ENCODE measurements at regions not wholly inside any gene's neighbourhood (a gene's known extent, or its start where the extent isn't known, plus 50 kb on each side); places are given as distances from the start of the nearest gene placed in this dataset.

DNA sequence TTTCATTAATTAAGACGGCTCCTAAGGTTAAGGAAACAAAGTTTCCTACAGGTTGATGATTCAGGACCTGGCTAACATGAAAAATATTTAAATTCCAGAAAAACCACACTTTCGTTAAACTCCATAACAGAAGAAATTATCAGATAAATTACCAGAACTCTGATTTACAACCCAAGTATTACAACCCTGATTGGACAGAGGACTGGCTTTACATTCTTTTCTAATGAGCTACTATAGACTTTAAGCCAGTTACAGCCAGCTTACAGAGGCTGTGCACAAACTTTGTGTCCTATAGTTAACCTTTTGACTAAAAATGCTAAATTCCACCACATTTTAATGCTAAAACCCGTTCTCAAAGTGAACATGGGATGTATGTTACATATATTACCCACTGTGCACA, 458.6 kb downstream of the KCNJ3 start:
- Histone ChIP-seq H3K27ac (no peak overlapping the region), H3K9me3 (no peaks in the 10 kb centered on the region), H3K27me3 (no peaks in the 10 kb centered on the region), H3K36me3 (no peaks in the 10 kb centered on the region), H3K4me3 (no peak overlapping the region), H3K4me1 (no peaks in the 10 kb centered on the region)
- no peak for DNase-seq (ENCODE audit: extremely low spot score in 2 of 2)
- TF ChIP-seq POLR2A (IDR thresholded peaks at IDR 0.05) (no peak), CTCF (IDR thresholded peaks at IDR 0.05) (no peak), POLR2AphosphoS5 (IDR thresholded peaks at IDR 0.05; ENCODE audit: insufficient read depth in 1 of 2, low read depth in 1 of 2) (no peak)
- intact Hi-C loops (cut with DNase I), result no loop called here

DNA sequence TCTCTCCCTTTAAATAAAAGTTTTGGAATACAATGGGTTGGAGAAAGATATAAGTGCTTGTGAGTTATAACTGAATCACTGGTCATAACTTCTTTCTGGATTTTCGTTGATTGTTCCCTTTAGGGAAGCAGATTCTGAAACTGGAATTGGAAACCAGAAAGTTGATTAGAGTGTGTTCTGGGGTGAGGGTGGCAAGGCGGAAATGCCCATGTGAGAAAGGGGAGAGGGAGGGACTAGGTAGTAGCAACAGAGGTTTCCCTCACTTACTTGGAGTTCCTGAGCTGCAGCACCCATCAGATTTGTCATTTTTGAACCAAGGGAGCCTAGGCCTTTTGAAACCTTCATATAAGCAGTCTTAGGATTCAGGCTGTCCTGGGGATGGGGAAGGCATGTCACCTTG, 453.4 kb downstream of the KCNJ3 start:
- no peaks in the 10 kb centered on the region for H3K4me1 ChIP-seq
- no peak for DNase-seq (ENCODE audit: extremely low spot score in 2 of 2)
- TF ChIP-seq CTCF (IDR thresholded peaks at IDR 0.05) (no peak), POLR2AphosphoS5 (IDR thresholded peaks at IDR 0.05; ENCODE audit: insufficient read depth in 1 of 2, low read depth in 1 of 2) (no peak), POLR2A (IDR thresholded peaks at IDR 0.05) (no peak)
- no peaks in the 10 kb centered on the region for H3K27me3 ChIP-seq
- no peak overlapping the region for H3K27ac ChIP-seq
- no peaks in the 10 kb centered on the region for H3K36me3 ChIP-seq
- H3K4me3 ChIP-seq, result no peak overlapping the region
- no peaks in the 10 kb centered on the region for H3K9me3 ChIP-seq
- intact Hi-C loops (cut with DNase I), result no loop called here

DNA sequence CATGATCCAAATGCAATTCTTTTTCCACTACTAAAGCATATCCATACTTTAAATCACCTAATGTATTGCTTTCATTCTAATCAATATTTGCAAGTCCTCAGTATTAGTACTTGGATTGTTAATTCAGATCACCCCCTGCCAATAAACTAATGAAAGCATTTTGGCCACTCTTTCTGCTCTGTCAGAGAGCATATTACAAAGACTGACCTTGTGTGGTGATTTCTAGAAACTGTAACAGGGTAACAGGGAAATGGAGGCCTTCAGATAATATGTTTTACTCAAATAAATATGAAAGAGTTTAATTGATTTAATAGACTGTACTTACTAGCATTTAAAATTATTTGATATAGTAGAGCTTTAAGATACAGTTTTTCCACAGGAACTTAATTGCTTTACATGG, 453.0 kb downstream of the KCNJ3 start:
- Histone ChIP-seq H3K4me3 (no peak overlapping the region), H3K36me3 (no peaks in the 10 kb centered on the region), H3K27ac (no peak overlapping the region), H3K9me3 (no peaks in the 10 kb centered on the region), H3K27me3 (no peaks in the 10 kb centered on the region), H3K4me1 (no peaks in the 10 kb centered on the region)
- DNase-seq (ENCODE audit: extremely low spot score in 2 of 2), result no peak
- TF ChIP-seq POLR2A (IDR thresholded peaks at IDR 0.05) (no peak), CTCF (IDR thresholded peaks at IDR 0.05) (no peak), POLR2AphosphoS5 (IDR thresholded peaks at IDR 0.05; ENCODE audit: insufficient read depth in 1 of 2, low read depth in 1 of 2) (no peak)
- intact Hi-C loops (cut with DNase I), result no loop called here

- H3K9me3 ChIP-seq, result no peaks in the 10 kb centered on the region
- intact Hi-C loops (cut with DNase I), result no loop called here
- H3K36me3 ChIP-seq, result no peaks in the 10 kb centered on the region
- H3K4me3 ChIP-seq, result no peak overlapping the region
- no peak for TF ChIP-seq POLR2A (IDR thresholded peaks at IDR 0.05)
- no peak for TF ChIP-seq POLR2AphosphoS5 (IDR thresholded peaks at IDR 0.05; ENCODE audit: insufficient read depth in 1 of 2, low read depth in 1 of 2)
- TF ChIP-seq CTCF (IDR thresholded peaks at IDR 0.05), result no peak
- no peaks in the 10 kb centered on the region for H3K4me1 ChIP-seq
- DNase-seq (ENCODE audit: extremely low spot score in 2 of 2), result no peak
- H3K27me3 ChIP-seq, result no peaks in the 10 kb centered on the region
- no peak overlapping the region for H3K27ac ChIP-seq
These were observed 447.3 kb downstream of the KCNJ3 start for GRCh38 chr2:155145758-155146229.

DNA sequence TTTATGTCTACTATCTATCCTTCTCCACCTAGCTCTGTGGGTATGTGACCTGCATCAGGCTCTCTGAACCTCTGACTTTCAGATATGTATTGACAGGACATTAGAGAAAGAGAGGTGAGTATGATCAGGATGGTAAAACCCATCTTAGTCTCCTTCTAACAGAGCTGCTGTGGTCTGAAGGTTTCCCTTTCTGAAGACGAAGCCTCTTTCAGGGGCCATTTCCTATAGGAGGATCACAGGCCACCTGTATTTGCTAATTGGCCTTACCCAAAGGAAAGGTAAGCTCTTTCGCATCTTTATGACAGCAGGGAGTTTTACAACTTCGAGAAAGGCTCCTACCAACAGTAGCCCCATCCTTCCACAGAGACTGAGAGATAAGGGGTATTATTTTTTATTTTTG, 442.9 kb downstream of the KCNJ3 start:
- DNase-seq (ENCODE audit: extremely low spot score in 2 of 2), result no peak
- TF ChIP-seq CTCF (IDR thresholded peaks at IDR 0.05), result no peak
- intact Hi-C loops (cut with DNase I), result no loop called here
- Histone ChIP-seq H3K36me3 (no peaks in the 10 kb centered on the region), H3K4me3 (no peak overlapping the region), H3K4me1 (no peaks in the 10 kb centered on the region), H3K9me3 (no peaks in the 10 kb centered on the region), H3K27ac (no peak overlapping the region), H3K27me3 (no peaks in the 10 kb centered on the region)
